SW480 (cell line): ENCODE measurements at regions not wholly inside any gene's neighbourhood (a gene's known extent, or its start where the extent isn't known, plus 50 kb on each side); places are given as distances from the start of the nearest gene placed in this dataset.
"Not testable (repeated sequence)": the region's sequence is repeated elsewhere in the genome, so short reads cannot be mapped to it uniquely, and the experiment has no call there.

Experiments used
- DNase-seq: peaks from one replicate; pipeline ENCODE4 v3.0.0-alpha.2; 2016; ENCODE audit warnings: low spot score

GRCh38 chr11:92168936-92169335 is 55.7 kb upstream of the FAT3 start:
- no peak for DNase-seq

- DNase-seq: no peak
Measured at GRCh38 chr11:92167571-92167970, 57.0 kb upstream of the FAT3 start.

GRCh38 chr11:92166335-92166734 is 58.3 kb upstream of the FAT3 start:
- no peak for DNase-seq

GRCh38 chr11:92163879-92164278 is 60.7 kb upstream of the FAT3 start:
- no peak for DNase-seq

- no peak for DNase-seq
Measured at GRCh38 chr11:92162776-92163175, 61.8 kb upstream of the FAT3 start.

GRCh38 chr11:92159931-92160330 is 64.7 kb upstream of the FAT3 start:
- no peak for DNase-seq

GRCh38 chr11:92157390-92157789 is 67.2 kb upstream of the FAT3 start:
- not testable (repeated sequence) for DNase-seq

- DNase-seq: no peak
Measured at GRCh38 chr11:92154611-92155010, 70.0 kb upstream of the FAT3 start.

- DNase-seq: no peak
Measured at GRCh38 chr11:92154110-92154509, 70.5 kb upstream of the FAT3 start.

- DNase-seq: no peak
Measured at GRCh38 chr11:92153542-92153941, 71.1 kb upstream of the FAT3 start.

- DNase-seq: peak; percentile 24
Measured at GRCh38 chr11:92152245-92152644, 72.4 kb upstream of the FAT3 start.

- no peak for DNase-seq
Measured at GRCh38 chr11:92149996-92150395, 74.6 kb upstream of the FAT3 start.

- no peak for DNase-seq
Measured at GRCh38 chr11:92141725-92142124, 82.9 kb upstream of the FAT3 start.

- DNase-seq: no peak
Measured at GRCh38 chr11:92141159-92141558, 83.5 kb upstream of the FAT3 start.

GRCh38 chr11:92140021-92140420 is 84.6 kb upstream of the FAT3 start:
- DNase-seq: no peak

- no peak for DNase-seq
Measured at GRCh38 chr11:92138296-92138695, 86.3 kb upstream of the FAT3 start.

- no peak for DNase-seq
Measured at GRCh38 chr11:92137747-92138146, 86.9 kb upstream of the FAT3 start.

- no peak for DNase-seq
Measured at GRCh38 chr11:92136797-92137196, 87.8 kb upstream of the FAT3 start.

GRCh38 chr11:92131289-92131865 is 93.2 kb upstream of the FAT3 start:
- DNase-seq: no peak

GRCh38 chr11:92130421-92130831 is 94.2 kb upstream of the FAT3 start:
- DNase-seq: no peak

- DNase-seq: no peak
Measured at GRCh38 chr11:92129811-92130210, 94.8 kb upstream of the FAT3 start.

- DNase-seq: no peak
Measured at GRCh38 chr11:92128026-92128425, 96.6 kb upstream of the FAT3 start.

GRCh38 chr11:92125321-92125720 is 99.3 kb upstream of the FAT3 start:
- no peak for DNase-seq

GRCh38 chr11:92123540-92123939 is 101.1 kb upstream of the FAT3 start:
- DNase-seq: no peak

GRCh38 chr11:92122561-92122960 is 102.1 kb upstream of the FAT3 start:
- no peak for DNase-seq
